GM19351 (cell line): ENCODE measurements at regions not wholly inside any gene's neighbourhood (a gene's known extent, or its start where the extent isn't known, plus 50 kb on each side); places are given as distances from the start of the nearest gene placed in this dataset.

Source experiments
- ATAC-seq: cut with Tn5 transposase; IDR thresholded peaks from one replicate; pipeline ENCODE4 v1.9.1; 2021; ENCODE audit warnings: mild to moderate bottlenecking, moderate library complexity; ENCODE audit not compliant: unreplicated experiment

GRCh38 chr2:215697003-215697402 is 261.1 kb upstream of the FN1 start:
- ATAC-seq: no peak

DNA sequence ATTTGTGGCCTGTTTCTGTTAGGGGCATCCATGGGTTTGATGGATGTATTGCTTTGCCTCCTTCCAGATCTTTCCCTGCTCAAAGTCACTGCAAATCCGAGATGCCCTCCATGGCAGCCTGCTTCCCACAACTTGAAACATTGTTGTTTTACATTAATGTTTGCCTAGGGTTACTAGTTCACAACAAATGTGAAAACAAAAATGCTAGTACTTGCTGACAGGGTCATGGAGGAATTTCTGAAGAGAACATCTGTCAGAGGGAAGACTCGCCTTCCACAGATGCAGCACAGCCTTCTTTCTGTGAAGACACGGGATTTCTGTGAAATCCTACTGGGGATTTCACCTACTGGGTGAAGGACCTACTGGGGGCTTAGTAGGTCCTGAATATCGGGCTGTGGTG is 260.0 kb upstream of the FN1 start:
- ATAC-seq: no peak

DNA sequence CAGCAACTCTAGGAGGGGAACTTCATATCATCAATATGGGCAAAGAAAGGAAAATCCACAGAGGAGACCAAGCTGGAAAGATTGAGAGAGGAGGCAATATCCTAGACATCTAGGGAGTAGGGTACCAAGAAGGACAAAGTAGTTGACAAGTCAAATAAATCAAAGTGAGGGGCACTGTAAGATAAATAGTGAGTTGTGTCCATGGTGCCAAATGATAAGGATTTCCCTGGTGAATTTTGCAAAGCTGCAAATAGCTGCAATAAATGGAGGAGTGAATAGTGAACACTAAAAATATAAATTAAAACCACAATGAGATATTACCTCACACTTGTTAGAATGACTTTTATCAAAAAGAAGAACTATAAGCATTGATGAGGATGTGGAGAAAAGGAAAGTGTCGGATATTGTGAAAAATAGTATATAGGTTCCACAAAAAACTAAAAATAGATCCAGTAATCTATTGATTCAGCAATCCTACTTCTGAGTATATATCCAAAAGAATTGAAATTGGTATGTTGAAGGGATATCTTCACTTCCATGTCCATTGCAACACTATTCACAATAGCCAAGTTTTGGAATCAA is 258.2 kb upstream of the FN1 start:
- no peak for ATAC-seq

GRCh38 chr2:215693193-215693998 is 257.5 kb upstream of the FN1 start:
- no peak for ATAC-seq

DNA sequence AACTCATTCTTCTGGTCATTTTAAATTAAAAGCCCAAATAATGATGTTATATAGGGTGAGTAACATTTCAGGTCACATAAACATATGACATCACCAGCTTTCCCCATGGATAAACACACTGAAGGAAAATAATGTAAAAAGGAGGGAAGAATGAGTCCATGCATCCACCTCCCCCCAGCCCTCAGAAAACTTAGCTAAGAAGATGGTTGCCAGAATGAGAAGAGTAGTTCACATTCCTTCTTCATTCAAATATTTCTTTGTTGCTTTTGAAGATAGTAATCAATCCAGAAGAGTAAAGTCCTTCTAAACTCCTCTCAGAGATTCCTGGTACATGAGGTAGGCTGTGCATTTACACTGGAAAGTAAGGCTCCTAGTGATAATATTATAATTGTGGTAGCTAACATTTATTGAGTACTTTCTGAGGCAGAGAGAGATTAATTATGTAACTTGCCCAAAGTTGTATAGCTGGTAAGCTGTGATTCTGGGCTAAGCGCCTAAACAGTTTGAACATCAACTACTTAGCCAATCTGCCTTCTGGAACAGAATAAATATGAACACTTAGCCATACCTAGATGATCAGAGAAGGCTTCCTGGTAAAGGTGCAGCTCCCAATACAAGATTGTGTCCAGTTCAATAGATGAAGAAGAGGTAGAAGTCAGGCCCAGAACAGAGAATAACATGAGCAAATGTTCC is 256.7 kb upstream of the FN1 start:
- ATAC-seq: no peak

GRCh38 chr2:215691346-215691745 is 255.5 kb upstream of the FN1 start:
- ATAC-seq: no peak

- ATAC-seq: no peak
These were observed 251.5 kb upstream of the FN1 start for GRCh38 chr2:215687149-215688031.

GRCh38 chr2:215685238-215685990 is 249.5 kb upstream of the FN1 start:
- ATAC-seq: no peak

DNA sequence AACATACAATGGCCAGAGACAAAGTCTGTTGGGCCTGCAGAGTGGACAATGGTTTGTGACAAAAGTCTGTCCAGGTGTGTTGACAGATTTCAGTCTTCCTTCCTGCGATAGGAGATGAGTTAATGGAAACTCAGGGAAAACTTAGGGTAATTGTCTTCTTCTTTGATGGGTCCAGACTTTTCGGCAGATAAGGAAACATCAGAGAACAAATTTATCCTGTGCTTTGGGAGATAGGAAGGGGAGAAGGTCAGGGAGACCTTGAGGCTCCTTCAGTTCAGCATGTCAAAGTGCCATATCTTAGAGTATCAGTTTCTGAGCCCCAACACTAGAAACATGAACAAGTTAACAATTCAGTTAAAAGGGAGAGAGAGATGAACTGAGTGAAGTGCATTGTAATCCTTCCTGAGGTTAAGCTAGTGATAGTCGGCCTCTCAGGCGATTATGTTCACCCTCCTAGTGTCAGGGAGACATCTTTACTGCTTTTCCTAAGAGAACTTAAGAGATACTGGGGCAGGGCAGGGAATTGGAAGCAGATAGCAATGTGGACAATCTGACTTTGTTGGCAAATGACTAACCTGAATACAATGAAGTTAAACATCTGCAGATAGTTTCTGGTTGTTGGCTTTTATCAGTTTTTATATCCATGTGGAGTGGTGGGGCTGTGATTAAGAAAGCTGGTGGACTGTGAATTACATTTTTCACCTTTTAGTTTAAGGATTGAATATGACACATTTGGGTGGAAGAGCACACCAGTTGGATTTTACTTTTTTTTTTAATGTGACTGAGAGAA is 248.8 kb upstream of the FN1 start:
- no peak for ATAC-seq

DNA sequence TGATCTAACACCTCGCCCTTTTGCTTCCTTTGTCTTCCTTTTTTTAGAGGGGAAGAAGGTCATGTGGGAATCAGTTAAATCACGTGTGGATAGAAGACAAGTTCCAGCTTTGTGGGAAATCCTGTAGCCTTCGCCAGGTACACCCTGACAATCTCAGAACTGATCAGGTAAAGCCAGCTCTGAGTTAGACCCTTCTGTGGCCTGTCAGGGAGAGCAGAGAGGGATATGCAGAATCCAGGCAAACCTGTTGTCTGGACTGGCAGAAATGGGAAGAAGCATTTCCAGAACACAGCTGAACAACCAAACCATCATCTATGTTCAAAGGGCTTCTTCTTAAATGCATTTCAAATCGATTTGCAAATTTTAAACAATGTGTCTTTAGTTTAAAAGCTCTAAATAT is 247.4 kb upstream of the FN1 start:
- ATAC-seq: no peak

GRCh38 chr2:215681799-215682596 is 246.1 kb upstream of the FN1 start:
- no peak for ATAC-seq

DNA sequence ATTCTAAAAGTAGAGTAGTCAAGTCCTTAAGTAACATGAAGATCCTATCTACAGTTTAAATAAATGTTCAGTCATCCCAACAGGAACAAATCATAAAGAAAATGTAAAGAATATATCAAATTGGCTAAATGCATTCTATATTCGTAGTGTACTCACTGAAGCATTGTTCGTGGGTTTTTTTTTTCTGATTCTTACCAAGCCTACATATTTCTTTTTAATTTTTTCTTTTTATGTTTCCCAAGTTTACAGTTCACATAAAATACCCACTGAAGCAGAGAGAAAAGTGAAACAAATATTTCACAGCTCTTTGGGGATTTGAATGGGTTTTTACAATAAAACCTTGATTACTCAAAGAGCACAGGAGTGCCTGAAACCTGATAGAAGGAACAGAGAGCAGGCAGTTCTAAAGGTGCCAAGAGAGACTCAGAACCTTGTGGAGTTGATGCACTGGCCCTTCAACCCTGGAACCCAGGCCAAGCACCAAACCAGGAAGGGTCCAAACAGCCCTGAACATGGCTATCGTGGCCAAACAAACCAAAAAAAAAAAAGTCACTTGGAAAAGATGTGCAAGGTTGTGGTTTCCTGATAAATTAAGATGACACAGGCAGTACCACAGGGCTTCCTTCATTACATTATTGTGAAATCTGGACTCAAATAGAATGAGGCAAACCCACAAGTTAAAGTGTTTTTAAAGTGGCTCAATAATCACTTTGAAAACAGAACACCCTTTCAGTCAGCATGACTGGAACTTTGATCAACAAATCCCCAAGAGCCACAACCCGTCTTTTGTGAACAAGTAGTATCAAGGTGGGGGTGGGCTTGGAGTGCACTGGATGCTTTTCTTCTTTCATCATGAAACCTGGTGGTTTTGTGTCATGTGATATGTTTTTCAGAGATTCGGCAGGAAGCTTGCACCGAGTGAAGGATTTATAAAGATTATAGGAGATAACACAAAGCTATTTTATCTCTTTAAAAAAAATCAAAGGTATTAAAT is 245.0 kb upstream of the FN1 start:
- ATAC-seq: no peak

GRCh38 chr2:215678094-215678493 is 242.2 kb upstream of the FN1 start:
- ATAC-seq: no peak

DNA sequence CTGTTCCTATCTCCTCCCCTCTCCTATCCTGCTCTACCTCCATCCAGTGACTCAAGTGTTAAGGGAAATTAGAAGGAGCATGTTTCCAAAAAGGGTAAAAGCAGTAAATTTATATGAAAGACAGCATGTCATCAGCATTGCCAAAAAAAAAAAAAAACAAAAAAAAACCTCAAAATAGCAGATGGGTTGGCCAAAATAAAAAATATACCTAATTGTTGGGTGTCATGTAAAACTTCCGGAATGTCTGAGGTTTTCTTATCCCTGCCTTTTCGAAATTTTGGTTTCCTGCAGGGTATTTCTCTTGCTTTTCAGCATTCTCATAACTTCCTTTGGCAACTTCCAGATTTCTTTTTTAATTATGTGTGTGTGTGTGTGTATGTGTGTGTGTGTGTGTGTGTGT is 241.6 kb upstream of the FN1 start:
- no peak for ATAC-seq

- no peak for ATAC-seq
These were observed 236.5 kb upstream of the FN1 start for GRCh38 chr2:215672406-215672805.

DNA sequence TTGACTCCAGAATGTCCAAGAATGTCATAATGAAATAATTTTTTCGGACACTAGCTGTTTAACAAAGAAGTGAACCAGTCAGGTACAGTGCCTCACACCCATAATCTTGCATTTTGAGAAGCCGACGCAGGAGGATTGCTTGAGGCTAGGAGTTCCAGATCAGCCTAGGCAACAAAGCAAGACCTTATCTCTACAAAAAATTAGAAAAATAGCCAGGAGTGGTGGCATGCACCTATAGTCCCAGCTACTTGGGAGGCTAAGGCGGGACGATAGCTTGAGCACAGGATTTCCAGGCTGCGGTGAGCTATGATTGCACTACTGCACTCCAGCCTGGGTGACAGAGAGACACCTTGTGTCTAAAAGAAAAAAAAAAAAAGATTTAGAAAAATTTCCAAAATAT is 235.8 kb upstream of the FN1 start:
- ATAC-seq: no peak

- no peak for ATAC-seq
These were observed 235.4 kb upstream of the FN1 start for GRCh38 chr2:215671244-215671643.

- ATAC-seq: no peak
These were observed 234.5 kb upstream of the FN1 start for GRCh38 chr2:215670396-215670795.
